ENCODE measurements at regions not wholly inside any gene's neighbourhood (a gene's known extent, or its start where the extent isn't known, plus 50 kb on each side); places are given as distances from the start of the nearest gene placed in this dataset.

DNA sequence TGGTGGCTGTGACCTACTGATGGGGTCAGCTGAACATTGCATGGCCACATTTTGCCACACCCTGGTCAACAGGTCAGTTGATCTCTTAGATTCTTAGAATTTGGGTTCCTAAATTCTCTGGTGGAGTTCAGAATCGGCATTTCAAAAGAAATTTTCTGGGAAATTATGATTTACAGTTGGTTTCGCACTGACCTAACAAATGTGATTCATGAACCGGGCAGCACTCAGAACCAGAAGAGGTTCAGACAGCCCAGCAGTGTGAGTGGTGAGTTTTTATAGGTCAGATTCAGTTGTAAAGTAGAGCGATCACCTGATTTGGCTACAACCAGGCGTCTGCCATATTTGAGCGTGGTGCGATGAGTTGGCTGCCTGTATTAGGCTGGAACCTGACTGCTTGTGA, 163.7 kb upstream of the GAS1 start:
- Histone ChIP-seq H3K27ac (ENCODE audit: low read depth, low read length) (no peak overlapping the region), H3K4me3 (ENCODE audit: low read length) (no peak overlapping the region), H3K4me1 (ENCODE audit: control insufficient read depth, low read length) (no peaks in the 10 kb centered on the region), H3K27me3 (ENCODE audit: control insufficient read depth, low read length) (no peaks in the 10 kb centered on the region), H3K4me2 (ENCODE audit: low read length) (no peak overlapping the region), H3K36me3 (ENCODE audit: control insufficient read depth, low read length) (no peaks in the 10 kb centered on the region), H4K20me1 (ENCODE audit: control insufficient read depth, insufficient read depth, low read depth, low read length) (no peaks in the 10 kb centered on the region), H3K9me2 (replicated peaks; ENCODE audit: control insufficient read depth, low read length) (no peaks in the 10 kb centered on the region), H3K79me2 (ENCODE audit: control insufficient read depth, low read length) (no peaks in the 10 kb centered on the region), H3F3A (ENCODE audit: control insufficient read depth, insufficient read depth) (no peaks in the 10 kb centered on the region), H3K9me3 (ENCODE audit: control insufficient read depth, insufficient read depth, low read length) (no peaks in the 10 kb centered on the region)
- TF ChIP-seq EZH2phosphoT487 (IDR thresholded peaks at IDR 0.05; ENCODE audit: borderline replicate concordance, low read length) = no peak
- TF ChIP-seq, protein P1, sequence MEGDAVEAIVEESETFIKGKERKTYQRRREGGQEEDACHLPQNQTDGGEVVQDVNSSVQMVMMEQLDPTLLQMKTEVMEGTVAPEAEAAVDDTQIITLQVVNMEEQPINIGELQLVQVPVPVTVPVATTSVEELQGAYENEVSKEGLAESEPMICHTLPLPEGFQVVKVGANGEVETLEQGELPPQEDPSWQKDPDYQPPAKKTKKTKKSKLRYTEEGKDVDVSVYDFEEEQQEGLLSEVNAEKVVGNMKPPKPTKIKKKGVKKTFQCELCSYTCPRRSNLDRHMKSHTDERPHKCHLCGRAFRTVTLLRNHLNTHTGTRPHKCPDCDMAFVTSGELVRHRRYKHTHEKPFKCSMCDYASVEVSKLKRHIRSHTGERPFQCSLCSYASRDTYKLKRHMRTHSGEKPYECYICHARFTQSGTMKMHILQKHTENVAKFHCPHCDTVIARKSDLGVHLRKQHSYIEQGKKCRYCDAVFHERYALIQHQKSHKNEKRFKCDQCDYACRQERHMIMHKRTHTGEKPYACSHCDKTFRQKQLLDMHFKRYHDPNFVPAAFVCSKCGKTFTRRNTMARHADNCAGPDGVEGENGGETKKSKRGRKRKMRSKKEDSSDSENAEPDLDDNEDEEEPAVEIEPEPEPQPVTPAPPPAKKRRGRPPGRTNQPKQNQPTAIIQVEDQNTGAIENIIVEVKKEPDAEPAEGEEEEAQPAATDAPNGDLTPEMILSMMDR (IDR thresholded peaks at IDR 0.05; ENCODE audit: low read depth, low read length, poor library complexity, severe bottlenecking) = no peak

- no peaks in the 10 kb centered on the region for H3K36me3 ChIP-seq (ENCODE audit: control insufficient read depth, low read length)
- H3K27ac ChIP-seq (ENCODE audit: low read depth, low read length) = no peak overlapping the region
- no peaks in the 10 kb centered on the region for H3K9me2 ChIP-seq (replicated peaks; ENCODE audit: control insufficient read depth, low read length)
- H3K9me3 ChIP-seq (ENCODE audit: control insufficient read depth, insufficient read depth, low read length) = no peaks in the 10 kb centered on the region
- H3K27me3 ChIP-seq (ENCODE audit: control insufficient read depth, low read length) = no peaks in the 10 kb centered on the region
- TF ChIP-seq, protein P1 (IDR thresholded peaks at IDR 0.05; ENCODE audit: low read depth, low read length, poor library complexity, severe bottlenecking) = no peak
- H3K4me3 ChIP-seq (ENCODE audit: low read length) = no peak overlapping the region
- no peaks in the 10 kb centered on the region for H3F3A ChIP-seq (ENCODE audit: control insufficient read depth, insufficient read depth)
- no peaks in the 10 kb centered on the region for H3K79me2 ChIP-seq (ENCODE audit: control insufficient read depth, low read length)
- H3K4me1 ChIP-seq (ENCODE audit: control insufficient read depth, low read length) = no peaks in the 10 kb centered on the region
- H4K20me1 ChIP-seq (ENCODE audit: control insufficient read depth, insufficient read depth, low read depth, low read length) = no peaks in the 10 kb centered on the region
- H3K4me2 ChIP-seq (ENCODE audit: low read length) = no peak overlapping the region
These were observed 165.3 kb upstream of the GAS1 start for GRCh38 chr9:87112656-87113055.

DNA sequence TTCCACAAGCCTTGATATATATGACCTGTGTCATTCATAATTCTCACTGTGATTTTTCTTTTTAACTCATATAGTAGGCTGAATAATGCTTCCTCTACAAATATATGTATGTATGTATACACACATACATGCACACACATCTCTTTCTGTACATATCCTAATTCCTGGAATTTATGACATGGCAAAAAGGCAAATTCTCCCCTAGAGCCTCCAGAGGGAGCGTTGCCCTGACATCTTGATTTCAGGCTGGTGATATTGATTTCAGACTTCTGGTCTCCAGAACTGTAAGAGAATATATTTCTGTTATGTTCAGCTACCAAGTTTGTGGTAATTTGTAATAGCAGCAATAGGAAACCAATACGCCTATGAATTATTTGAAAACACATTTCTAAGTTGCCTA, 166.6 kb upstream of the GAS1 start:
- no peak overlapping the region for H3K4me3 ChIP-seq (ENCODE audit: low read length)
- no peak for TF ChIP-seq EZH2phosphoT487 (IDR thresholded peaks at IDR 0.05; ENCODE audit: borderline replicate concordance, low read length)
- TF ChIP-seq, protein P1 (IDR thresholded peaks at IDR 0.05; ENCODE audit: low read depth, low read length, poor library complexity, severe bottlenecking) = no peak

GRCh38 chr9:87115785-87116184, 168.5 kb upstream of the GAS1 start:
- Histone ChIP-seq H3K9me3 (ENCODE audit: control insufficient read depth, insufficient read depth, low read length) (no peaks in the 10 kb centered on the region), H3K4me2 (ENCODE audit: low read length) (no peak overlapping the region), H3K4me1 (ENCODE audit: control insufficient read depth, low read length) (no peaks in the 10 kb centered on the region), H3K9me2 (replicated peaks; ENCODE audit: control insufficient read depth, low read length) (no peaks in the 10 kb centered on the region), H3K4me3 (ENCODE audit: low read length) (no peak overlapping the region), H3K27me3 (ENCODE audit: control insufficient read depth, low read length) (no peaks in the 10 kb centered on the region), H4K20me1 (ENCODE audit: control insufficient read depth, insufficient read depth, low read depth, low read length) (no peaks in the 10 kb centered on the region), H3K36me3 (ENCODE audit: control insufficient read depth, low read length) (no peaks in the 10 kb centered on the region), H3K79me2 (ENCODE audit: control insufficient read depth, low read length) (no peaks in the 10 kb centered on the region), H3F3A (ENCODE audit: control insufficient read depth, insufficient read depth) (no peaks in the 10 kb centered on the region), H3K27ac (ENCODE audit: low read depth, low read length) (no peak overlapping the region)
- no peak for TF ChIP-seq EZH2phosphoT487 (IDR thresholded peaks at IDR 0.05; ENCODE audit: borderline replicate concordance, low read length)
- TF ChIP-seq, protein P1 (IDR thresholded peaks at IDR 0.05; ENCODE audit: low read depth, low read length, poor library complexity, severe bottlenecking) = no peak

More for the DNA sequence above, 166.6 kb upstream of the GAS1 start:
- Histone ChIP-seq H3K36me3 (ENCODE audit: control insufficient read depth, low read length) (no peaks in the 10 kb centered on the region), H3K79me2 (ENCODE audit: control insufficient read depth, low read length) (no peaks in the 10 kb centered on the region), H3F3A (ENCODE audit: control insufficient read depth, insufficient read depth) (no peaks in the 10 kb centered on the region), H3K9me2 (replicated peaks; ENCODE audit: control insufficient read depth, low read length) (no peaks in the 10 kb centered on the region), H3K4me1 (ENCODE audit: control insufficient read depth, low read length) (no peaks in the 10 kb centered on the region), H3K27me3 (ENCODE audit: control insufficient read depth, low read length) (no peaks in the 10 kb centered on the region), H4K20me1 (ENCODE audit: control insufficient read depth, insufficient read depth, low read depth, low read length) (no peaks in the 10 kb centered on the region), H3K4me2 (ENCODE audit: low read length) (no peak overlapping the region), H3K27ac (ENCODE audit: low read depth, low read length) (no peak overlapping the region), H3K9me3 (ENCODE audit: control insufficient read depth, insufficient read depth, low read length) (no peaks in the 10 kb centered on the region)

All from DOHH2 (cell line).